Fibroblast of lung (primary cell): ENCODE measurements at regions not wholly inside any gene's neighbourhood (a gene's known extent, or its start where the extent isn't known, plus 50 kb on each side); places are given as distances from the start of the nearest gene placed in this dataset.
"Not testable (repeated sequence)": the region's sequence is repeated elsewhere in the genome, so short reads cannot be mapped to it uniquely, and the experiment has no call there.

Experiments used
- DNase-seq, 2 donors: peaks; one replicate each; pipeline versions ENCODE4 v3.0.0 to v3.0.0-alpha.2; 2010; ENCODE audit warnings: low read depth in 2 of 2
- H2AFZ ChIP-seq: 2 replicates; pipeline ENCODE4 v1.5.1; 2012; ENCODE audit warnings: low read length, control low read depth, inconsistent platforms
- H3K27ac ChIP-seq: 2 replicates; pipeline ENCODE4 v1.5.1; 2011; ENCODE audit warnings: low read length, control low read depth; ENCODE audit not compliant: insufficient read depth
- H3K27me3 ChIP-seq: 2 replicates; pipeline ENCODE4 v1.5.1; 2011; ENCODE audit warnings: mild to moderate bottlenecking, low read length; ENCODE audit not compliant: control insufficient read depth, insufficient read depth
- H3K36me3 ChIP-seq: 2 replicates; pipeline ENCODE4 v1.5.1; 2011; ENCODE audit warnings: low read length; ENCODE audit not compliant: control insufficient read depth, insufficient read depth
- H3K4me1 ChIP-seq: 2 replicates; pipeline ENCODE4 v1.5.1; 2011; ENCODE audit warnings: low read length; ENCODE audit not compliant: control insufficient read depth, insufficient read depth; ENCODE audit errors: extremely low read depth
- H3K4me2 ChIP-seq: 2 replicates; pipeline ENCODE4 v1.5.1; 2011; ENCODE audit warnings: low read length, control low read depth; ENCODE audit not compliant: insufficient read depth; ENCODE audit errors: extremely low read depth
- H3K4me3 ChIP-seq, 4 experiments: fragments of 200-600 bp in 1 of 4; sonication (generic) in 1 of 4; replicated peaks in 1 of 4; 2 replicates each; pipeline ENCODE4 v1.5.1; 2011 to 2016; ENCODE audit warnings: low read length in 4 of 4, low read depth in 3 of 4, mild to moderate bottlenecking in 3 of 4, control low read depth in 2 of 4, inconsistent platforms in 1 of 4, mixed read lengths in 1 of 4; ENCODE audit not compliant: insufficient read depth in 1 of 4; ENCODE audit errors: control extremely low read depth in 1 of 4
- H3K79me2 ChIP-seq: 2 replicates; pipeline ENCODE4 v1.5.1; 2012; ENCODE audit warnings: mild to moderate bottlenecking, low read length, inconsistent platforms; ENCODE audit not compliant: control insufficient read depth, insufficient read depth
- H3K9ac ChIP-seq: 2 replicates; pipeline ENCODE4 v1.5.1; 2011; ENCODE audit warnings: mild to moderate bottlenecking, low read length, control low read depth; ENCODE audit not compliant: insufficient read depth
- H3K9me3 ChIP-seq: 2 replicates; pipeline ENCODE4 v1.5.1; 2012; ENCODE audit warnings: low read depth, low read length; ENCODE audit not compliant: control insufficient read depth, insufficient read depth
- H4K20me1 ChIP-seq: 2 replicates; pipeline ENCODE4 v1.5.1; 2011; ENCODE audit warnings: low read length; ENCODE audit not compliant: control insufficient read depth, insufficient read depth; ENCODE audit errors: extremely low read depth
- EZH2 ChIP-seq: IDR thresholded peaks from 2 replicates; pipeline ENCODE4 v1.5.1; 2012; ENCODE audit warnings: low read length, control low read depth, mild to moderate bottlenecking; ENCODE audit errors: missing control alignments
- TF ChIP-seq, protein P1 (sequence below), 2 donors: IDR thresholded peaks in 1 of 2; conservative IDR thresholded peaks in 1 of 2; 1 replicate in 1 of 2; 2 replicates in 1 of 2; pipeline ENCODE4 v1.5.1; 2011 to 2012; ENCODE audit warnings: low read length in 2 of 2, control low read depth in 1 of 2, inconsistent platforms in 1 of 2, low read depth in 1 of 2, mild to moderate bottlenecking in 1 of 2

DNA sequence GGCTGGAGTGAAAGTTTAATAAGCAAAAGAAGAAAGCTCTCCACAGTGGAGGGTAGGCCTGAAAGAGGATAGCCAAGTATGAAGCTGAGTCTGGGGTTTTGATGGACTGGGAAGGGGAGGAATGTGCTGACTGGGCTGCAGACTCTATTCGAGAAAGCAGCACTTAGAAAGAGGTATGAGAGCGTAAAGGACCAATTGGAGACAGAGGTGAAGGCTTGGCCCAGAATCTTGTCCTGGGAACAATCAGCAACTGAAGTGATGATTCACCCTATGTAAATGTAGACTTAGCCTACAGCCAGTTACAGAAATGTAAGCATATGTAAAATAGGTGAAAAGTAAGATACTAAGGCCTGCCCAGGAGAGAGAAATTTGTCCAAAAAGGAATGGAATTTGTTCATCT lies 111.2 kb upstream of the HSFY2 start:
- DNase-seq = peak in 1 of 2 donors; percentile 68
- Histone ChIP-seq H3K36me3 (no peaks in the 10 kb centered on the region), H3K4me2 (no peak overlapping the region), H3K9ac (no peak overlapping the region), H2AFZ (no peak overlapping the region), H3K4me3 (no peak overlapping the region), H3K79me2 (no peaks in the 10 kb centered on the region), H3K4me1 (no peaks in the 10 kb centered on the region), H4K20me1 (no peaks in the 10 kb centered on the region), H3K27me3 (no peaks in the 10 kb centered on the region), H3K27ac (no peak overlapping the region), H3K9me3 (no peaks in the 10 kb centered on the region)
- no peak for TF ChIP-seq EZH2
- TF ChIP-seq, protein P1, sequence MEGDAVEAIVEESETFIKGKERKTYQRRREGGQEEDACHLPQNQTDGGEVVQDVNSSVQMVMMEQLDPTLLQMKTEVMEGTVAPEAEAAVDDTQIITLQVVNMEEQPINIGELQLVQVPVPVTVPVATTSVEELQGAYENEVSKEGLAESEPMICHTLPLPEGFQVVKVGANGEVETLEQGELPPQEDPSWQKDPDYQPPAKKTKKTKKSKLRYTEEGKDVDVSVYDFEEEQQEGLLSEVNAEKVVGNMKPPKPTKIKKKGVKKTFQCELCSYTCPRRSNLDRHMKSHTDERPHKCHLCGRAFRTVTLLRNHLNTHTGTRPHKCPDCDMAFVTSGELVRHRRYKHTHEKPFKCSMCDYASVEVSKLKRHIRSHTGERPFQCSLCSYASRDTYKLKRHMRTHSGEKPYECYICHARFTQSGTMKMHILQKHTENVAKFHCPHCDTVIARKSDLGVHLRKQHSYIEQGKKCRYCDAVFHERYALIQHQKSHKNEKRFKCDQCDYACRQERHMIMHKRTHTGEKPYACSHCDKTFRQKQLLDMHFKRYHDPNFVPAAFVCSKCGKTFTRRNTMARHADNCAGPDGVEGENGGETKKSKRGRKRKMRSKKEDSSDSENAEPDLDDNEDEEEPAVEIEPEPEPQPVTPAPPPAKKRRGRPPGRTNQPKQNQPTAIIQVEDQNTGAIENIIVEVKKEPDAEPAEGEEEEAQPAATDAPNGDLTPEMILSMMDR (conservative IDR thresholded peaks at IDR 0.05 in 1 of 2, IDR thresholded peaks at IDR 0.05 in 1 of 2; ENCODE audit: low read depth in 1 of 2, low read length in 2 of 2) = no peak

DNA sequence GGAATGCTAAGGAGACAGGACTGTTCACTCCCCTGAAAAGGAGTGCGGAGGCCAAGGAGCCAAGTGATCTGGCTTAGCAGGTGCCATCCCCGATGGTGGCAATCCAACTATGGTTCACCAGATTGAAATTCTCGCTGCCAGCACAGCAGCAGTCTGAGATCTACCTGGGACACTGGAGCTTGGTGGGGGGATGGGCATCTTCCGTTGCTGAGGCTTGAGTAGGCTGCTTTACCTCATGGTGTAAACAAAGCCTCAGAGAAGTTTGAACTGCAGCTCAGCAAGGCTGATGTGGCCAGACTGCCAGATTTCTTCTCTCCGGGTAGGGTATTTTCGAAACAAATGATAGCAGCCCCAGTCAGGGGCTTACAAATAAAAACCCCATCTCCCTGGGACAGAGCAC lies 95.6 kb upstream of the HSFY2 start:
- not testable (repeated sequence) for H3K4me2 ChIP-seq, H3K27me3 ChIP-seq, H3K4me1 ChIP-seq, H2AFZ ChIP-seq, H3K9ac ChIP-seq, H3K27ac ChIP-seq, H3K9me3 ChIP-seq, H3K4me3 ChIP-seq, DNase-seq, H3K79me2 ChIP-seq, H4K20me1 ChIP-seq, H3K36me3 ChIP-seq

DNA sequence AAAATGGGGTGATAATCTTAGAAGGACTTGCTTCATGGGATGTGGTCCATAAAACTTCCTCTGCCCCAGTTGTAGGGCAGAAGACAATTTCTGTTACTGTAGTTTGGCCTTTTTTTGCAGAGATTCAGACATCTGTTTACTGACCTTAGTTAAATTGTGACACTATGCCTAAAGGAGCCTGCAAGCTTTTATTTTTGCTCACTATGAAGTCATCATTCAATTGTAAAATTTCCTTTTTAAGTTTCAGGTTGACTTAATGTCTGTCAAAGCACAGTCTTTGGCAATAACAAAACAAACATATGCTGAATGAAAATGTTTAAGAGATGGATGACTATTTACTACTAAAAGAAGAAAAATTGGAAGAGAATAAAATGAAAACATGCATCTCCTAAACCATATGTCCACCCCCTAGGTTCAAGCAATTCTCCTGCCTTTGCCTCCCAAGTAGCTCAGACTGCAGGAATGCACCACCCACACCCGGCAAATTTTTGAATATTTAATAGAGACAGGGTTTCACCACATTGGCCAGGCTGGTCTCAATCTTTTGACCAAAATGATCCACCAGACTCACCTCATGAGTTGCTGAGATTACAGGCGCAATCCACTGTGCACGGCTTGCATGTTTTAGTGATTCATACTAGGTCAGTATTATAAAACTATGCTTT lies 93.5 kb upstream of the HSFY2 start:
- H3K4me1 ChIP-seq, H3K9ac ChIP-seq, H3K79me2 ChIP-seq, H3K27ac ChIP-seq, H3K9me3 ChIP-seq, H4K20me1 ChIP-seq, H2AFZ ChIP-seq, H3K4me2 ChIP-seq, H3K4me3 ChIP-seq, DNase-seq, H3K27me3 ChIP-seq, H3K36me3 ChIP-seq: not testable (repeated sequence)

DNA sequence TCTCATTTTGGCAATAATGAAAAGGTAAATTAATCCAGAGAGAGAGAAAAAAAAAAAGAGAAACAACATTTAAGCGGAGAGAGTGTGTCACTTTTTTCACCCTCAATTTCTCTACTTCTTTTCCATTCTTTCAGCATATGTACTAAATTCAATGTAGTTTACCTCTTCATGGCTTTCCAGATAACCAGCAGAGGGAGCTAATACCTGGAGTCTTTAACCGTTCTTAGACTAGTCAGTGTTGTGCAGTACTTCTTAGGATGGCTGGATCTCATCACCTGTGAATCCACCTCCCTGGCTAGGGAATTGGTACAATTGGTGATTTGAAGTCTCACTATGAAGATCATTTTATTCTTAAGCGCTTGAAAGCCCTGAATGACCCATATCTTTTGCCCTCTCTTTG lies 87.3 kb upstream of the HSFY2 start:
- H3K9ac ChIP-seq, H3K27ac ChIP-seq, H3K4me1 ChIP-seq, DNase-seq, H3K36me3 ChIP-seq, H3K79me2 ChIP-seq, H3K27me3 ChIP-seq, H3K9me3 ChIP-seq, H3K4me2 ChIP-seq, H4K20me1 ChIP-seq, H2AFZ ChIP-seq, H3K4me3 ChIP-seq: not testable (repeated sequence)

DNA sequence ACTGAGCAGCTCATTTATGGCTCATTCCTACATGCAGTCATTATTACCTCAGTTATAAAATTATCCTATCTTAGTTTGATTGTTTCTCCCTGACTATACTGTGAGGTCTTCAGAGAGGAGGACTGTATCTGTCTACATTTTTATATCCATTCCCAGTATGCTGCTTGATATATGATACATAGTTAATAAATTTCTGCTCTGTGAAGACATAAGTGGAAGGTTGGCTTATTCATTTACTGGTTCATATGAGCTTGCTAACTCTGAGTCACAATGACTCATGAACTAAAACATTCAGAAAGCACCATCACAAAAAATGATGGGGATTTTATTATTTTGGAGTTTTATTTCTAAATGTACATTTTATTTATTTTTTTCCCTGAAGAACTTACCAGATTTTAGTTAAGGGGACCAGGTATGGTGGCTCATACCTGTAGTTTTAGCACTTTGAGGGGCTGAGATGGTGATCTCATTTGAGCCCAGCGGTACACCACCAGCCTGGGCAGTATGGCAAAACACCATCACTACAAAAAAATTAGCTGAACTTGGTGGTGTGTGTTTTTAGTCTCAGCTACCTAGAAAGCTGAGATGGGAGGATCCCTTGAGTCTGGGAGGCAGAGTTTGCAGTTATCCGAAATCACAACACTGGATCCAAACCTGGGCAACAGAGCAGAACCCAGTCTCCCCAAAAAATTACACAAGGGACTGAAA lies 85.1 kb upstream of the HSFY2 start:
- not testable (repeated sequence) for H3K9me3 ChIP-seq, H2AFZ ChIP-seq, H4K20me1 ChIP-seq, H3K79me2 ChIP-seq, H3K27ac ChIP-seq, DNase-seq, H3K9ac ChIP-seq, H3K36me3 ChIP-seq, H3K4me3 ChIP-seq, H3K27me3 ChIP-seq, H3K4me1 ChIP-seq, H3K4me2 ChIP-seq

DNA sequence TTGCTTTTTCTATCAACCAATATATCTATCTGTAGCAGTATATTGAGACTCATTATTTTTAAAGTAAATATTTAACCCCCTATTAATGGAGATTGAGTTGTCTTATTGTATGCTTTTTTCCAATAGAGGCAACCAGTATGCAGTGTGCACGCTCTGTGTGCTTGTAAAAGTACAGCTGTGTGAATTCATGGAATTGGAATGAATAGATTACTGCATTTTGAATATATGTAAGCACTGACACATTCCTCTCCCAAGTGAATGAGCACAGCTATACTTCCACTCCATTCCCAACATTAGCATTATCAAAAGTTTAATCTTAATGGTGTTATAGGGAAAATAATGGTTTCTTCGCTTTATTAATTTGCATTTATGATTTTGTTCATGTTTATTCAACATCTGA lies 81.6 kb upstream of the HSFY2 start:
- H2AFZ ChIP-seq, H3K4me1 ChIP-seq, DNase-seq, H3K27ac ChIP-seq, H4K20me1 ChIP-seq, H3K4me3 ChIP-seq, H3K4me2 ChIP-seq, H3K9me3 ChIP-seq, H3K27me3 ChIP-seq, H3K79me2 ChIP-seq, H3K9ac ChIP-seq, H3K36me3 ChIP-seq: not testable (repeated sequence)
